Endothelial cell of umbilical vein (primary cell): ENCODE measurements at regions not wholly inside any gene's neighbourhood (a gene's known extent, or its start where the extent isn't known, plus 50 kb on each side); places are given as distances from the start of the nearest gene placed in this dataset.

Experiments used
- BruUV-seq: library from RNA; stranded (reverse); fragments of 400-500 nt; replicated peaks from 2 replicates; lab custom pipeline; 2021; lab: Mats Ljungman, UMichigan
- CTCF ChIA-PET: fragments of 300-600, 350-600 bp; sonication (Branson Sonifier 250); formaldehyde crosslinking; loops from one replicate; lab custom pipeline; 2021; ENCODE audit warnings: antibody characterized with exemption, inconsistent platforms; lab: Charles Lee
- POLR2A ChIA-PET: fragments of 300-600, 350-600 bp; sonication (Branson Sonifier 250); formaldehyde crosslinking; loops from one replicate; lab custom pipeline; 2021; ENCODE audit warnings: antibody characterized with exemption, inconsistent platforms; lab: Charles Lee
- DNase-seq: peaks from one replicate; pipeline ENCODE4 v3.0.0-alpha.2; 2011; ENCODE audit warnings: low read depth, low spot score
- FAIRE-seq: peaks from 2 replicates; lab custom pipeline; 2011; peaks lifted over from hg19 to GRCh38; lab: Jason Lieb, UNC
- H2AFZ ChIP-seq: 2 replicates; pipeline ENCODE4 v1.6.0; 2012; ENCODE audit warnings: low read depth, low read length, control low read depth, inconsistent platforms
- H3K27ac ChIP-seq: 2 replicates; pipeline ENCODE4 v1.5.1; 2011; ENCODE audit warnings: low read depth, mild to moderate bottlenecking, control low read depth, low read length, moderate library complexity; ENCODE audit not compliant: insufficient read depth
- H3K27me3 ChIP-seq, 2 experiments: 2 replicates each; pipeline versions ENCODE4 v1.6.0 to v1.6.1; 2011; ENCODE audit warnings: low read length in 2 of 2, mixed read lengths in 1 of 2; ENCODE audit not compliant: control insufficient read depth in 2 of 2, insufficient read depth in 2 of 2
- H3K36me3 ChIP-seq, 2 experiments: 2 replicates in 1 of 2; 3 replicates in 1 of 2; pipeline ENCODE4 v1.5.1; 2011; ENCODE audit warnings: low read length in 2 of 2, mild to moderate bottlenecking in 1 of 2, moderate library complexity in 1 of 2; ENCODE audit not compliant: control insufficient read depth in 2 of 2, insufficient read depth in 2 of 2; ENCODE audit errors: extremely low read depth in 1 of 2
- H3K4me1 ChIP-seq: 3 replicates; pipeline ENCODE4 v1.5.1; 2011; ENCODE audit warnings: mild to moderate bottlenecking, low read length; ENCODE audit not compliant: control insufficient read depth, insufficient read depth; ENCODE audit errors: extremely low read depth
- H3K4me2 ChIP-seq: 2 replicates; pipeline ENCODE4 v1.6.1; 2011; ENCODE audit warnings: low read length, control low read depth, mixed read lengths; ENCODE audit not compliant: insufficient read depth
- H3K4me3 ChIP-seq, 3 experiments: fragments of 200-600 bp in 1 of 3; sonication (generic), shearing (Covaris generic) in 1 of 3; replicated peaks in 1 of 3; 2 replicates each; pipeline ENCODE4 v1.5.1; 2011 to 2016; ENCODE audit warnings: control low read depth in 3 of 3, low read length in 3 of 3, mild to moderate bottlenecking in 2 of 3, inconsistent platforms in 1 of 3, low read depth in 1 of 3, moderate library complexity in 1 of 3; ENCODE audit not compliant: insufficient read depth in 1 of 3
- H3K79me2 ChIP-seq: 2 replicates; pipeline ENCODE4 v1.6.0; 2012; ENCODE audit warnings: low read length, inconsistent platforms; ENCODE audit not compliant: control insufficient read depth, insufficient read depth
- H3K9ac ChIP-seq: replicated peaks from 2 replicates; pipeline ENCODE3; 2011; ENCODE audit warnings: low read length, control low read depth; ENCODE audit not compliant: insufficient read depth; ENCODE audit errors: extremely low read depth
- H3K9me1 ChIP-seq: replicated peaks from 3 replicates; pipeline ENCODE4 v1.6.0; 2011; ENCODE audit warnings: mild to moderate bottlenecking, low read length; ENCODE audit not compliant: control insufficient read depth, insufficient read depth; ENCODE audit errors: extremely low read depth
- H3K9me3 ChIP-seq: replicated peaks from 2 replicates; pipeline ENCODE4 v1.5.1; 2012; ENCODE audit warnings: low read length, inconsistent platforms; ENCODE audit not compliant: control insufficient read depth, insufficient read depth
- H4K20me1 ChIP-seq: replicated peaks from 2 replicates; pipeline ENCODE3; 2011; ENCODE audit warnings: mild to moderate bottlenecking, low read length; ENCODE audit not compliant: control insufficient read depth, insufficient read depth; ENCODE audit errors: extremely low read depth
- CTCF ChIP-seq, 2 donors: IDR thresholded peaks; 1 replicate in 1 of 2; 2 replicates in 1 of 2; pipeline ENCODE4 v1.5.1; 2011; ENCODE audit warnings: low read length in 2 of 2, mild to moderate bottlenecking in 2 of 2, moderate library complexity in 2 of 2, control low read depth in 1 of 2, inconsistent platforms in 1 of 2, low read depth in 1 of 2; ENCODE audit not compliant: insufficient read depth in 1 of 2; ENCODE audit errors: extremely low read depth in 1 of 2
- EZH2 ChIP-seq: IDR thresholded peaks from 2 replicates; pipeline ENCODE4 v1.6.1; 2012; ENCODE audit warnings: borderline replicate concordance, low read depth, mild to moderate bottlenecking, moderate library complexity, low read length, inconsistent platforms; ENCODE audit not compliant: severe bottlenecking
- FOS ChIP-seq: IDR thresholded peaks from 2 replicates; pipeline ENCODE4 v1.6.1; 2011; ENCODE audit warnings: mild to moderate bottlenecking, low read length, moderate library complexity, borderline replicate concordance; ENCODE audit not compliant: insufficient read depth
- GATA2 ChIP-seq: IDR thresholded peaks from 2 replicates; pipeline ENCODE4 v1.7.0; 2011; ENCODE audit warnings: low read depth, mild to moderate bottlenecking, moderate library complexity, mixed read lengths, low read length; ENCODE audit not compliant: insufficient read length, insufficient read depth
- JUN ChIP-seq: IDR thresholded peaks from 2 replicates; pipeline ENCODE4 v1.6.1; 2011; ENCODE audit warnings: borderline replicate concordance, low read depth; ENCODE audit not compliant: insufficient read length, insufficient read depth
- MAX ChIP-seq: IDR thresholded peaks from 2 replicates; pipeline ENCODE4 v1.6.1; 2011; ENCODE audit not compliant: insufficient read depth, insufficient read length
- MYC ChIP-seq: IDR thresholded peaks from one replicate; pipeline ENCODE4 v1.6.1; 2011; ENCODE audit warnings: mild to moderate bottlenecking, low read depth, low read length
- POLR2A ChIP-seq: IDR thresholded peaks from 2 replicates; pipeline ENCODE4 v1.6.1; 2012; ENCODE audit warnings: low read depth, mild to moderate bottlenecking, control low read depth, low read length
- POLR2AphosphoS5 ChIP-seq: IDR thresholded peaks from 2 replicates; pipeline ENCODE4 v1.6.1; 2012; ENCODE audit warnings: low read depth, mild to moderate bottlenecking, control low read depth, low read length, moderate library complexity; ENCODE audit not compliant: insufficient read depth
- dilution Hi-C: fragments of 300-500 bp; cut with MboI; formaldehyde crosslinking; loops from one replicate; pipeline ENCODE4 v1.15.0; 2019; ENCODE audit warnings: low sequenced_read_pairs; ENCODE audit not compliant: extremely low pct_ligation_motif_present
- intact Hi-C: fragments of 100-400 bp; cut with micrococcal nuclease; formaldehyde crosslinking; loops from one replicate; pipeline ENCODE4 v1.10.0; 2022

- Histone ChIP-seq H3K9me3 (no peaks in the 10 kb centered on the region), H2AFZ (no peak overlapping the region), H3K36me3 (no peaks in the 10 kb centered on the region), H3K27me3 (no peaks in the 10 kb centered on the region), H3K79me2 (no peaks in the 10 kb centered on the region), H3K4me3 (no peak overlapping the region), H4K20me1 (no peaks in the 10 kb centered on the region), H3K4me1 (peaks cover 36% of the 10 kb centered on the region), H3K4me2 (no peak overlapping the region), H3K9ac (no peak overlapping the region), H3K9me1 (no peaks in the 10 kb centered on the region), H3K27ac (no peak overlapping the region)
- ChIA-PET CTCF (interaction anchor here (0.9 to 9.6 kb wide), 5 partner anchors 52 to 550 kb away, joined by 3 to 275 read pairs (median 4); no protein-coding TSS in a partner anchor), POLR2A (no interaction called here)
- no peak for FAIRE-seq
- dilution Hi-C loops = loop anchor here (25.0 kb wide), 1 partner anchor 504 kb away; no protein-coding TSS in a partner anchor
- BruUV-seq = no TSS peak
- DNase-seq = no peak
- TF ChIP-seq FOS = no peak
- no peak for TF ChIP-seq POLR2A
- no peak for TF ChIP-seq EZH2
- TF ChIP-seq POLR2AphosphoS5 = no peak
- TF ChIP-seq JUN = no peak
- TF ChIP-seq MYC = no peak
- TF ChIP-seq GATA2 = no peak
- no peak for TF ChIP-seq CTCF (IDR thresholded peaks at IDR 0.05; ENCODE audit: extremely low read depth in 1 of 2, insufficient read depth in 1 of 2, low read depth in 1 of 2, low read length in 2 of 2)
- TF ChIP-seq MAX = no peak
- intact Hi-C loops = no loop called here
These were observed 194.9 kb downstream of the REEP3 start for GRCh38 chr10:63716016-63716580.
